ENCODE measurements at regions not wholly inside any gene's neighbourhood (a gene's known extent, or its start where the extent isn't known, plus 50 kb on each side); places are given as distances from the start of the nearest gene placed in this dataset.

DNA sequence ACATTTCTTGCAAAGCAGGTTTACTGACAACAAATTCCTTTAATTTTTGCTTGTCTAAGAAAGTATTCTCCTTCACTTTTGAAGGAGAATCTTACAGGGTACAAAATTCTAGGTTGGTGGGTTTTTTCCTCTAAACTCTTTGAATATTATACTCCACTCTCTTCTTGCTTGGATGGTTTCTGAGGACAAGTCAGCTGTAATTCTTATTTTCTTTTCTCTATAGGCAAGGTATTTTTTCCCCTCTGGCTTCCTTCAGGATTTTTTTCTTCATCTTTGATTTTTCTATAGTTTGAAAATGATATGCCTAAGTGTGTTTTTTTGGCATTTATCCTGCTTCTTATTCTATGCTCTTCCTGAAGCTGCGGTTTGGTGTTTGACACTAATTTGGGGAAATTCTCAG, 112.5 kb upstream of the HIVEP1 start:
- no peaks in the 10 kb centered on the region for H4K20me1 ChIP-seq (ENCODE audit: control insufficient read depth, extremely low read depth, insufficient read depth, low read length)
- no peaks in the 10 kb centered on the region for H3K79me2 ChIP-seq (ENCODE audit: control insufficient read depth, insufficient read depth, low read length)
- no peak overlapping the region for H2AFZ ChIP-seq (ENCODE audit: low read length)
- no peaks in the 10 kb centered on the region for H3K4me1 ChIP-seq (ENCODE audit: control insufficient read depth, extremely low read depth, insufficient read depth, low read length)
- no peaks in the 10 kb centered on the region for H3K27me3 ChIP-seq (ENCODE audit: control insufficient read depth, insufficient read depth, low read length)
- no peaks in the 10 kb centered on the region for H3K9me3 ChIP-seq (ENCODE audit: control insufficient read depth, insufficient read depth, low read depth, low read length)
- no peak overlapping the region for H3K27ac ChIP-seq (ENCODE audit: insufficient read depth, low read length)
- no peak overlapping the region for H3K4me2 ChIP-seq (ENCODE audit: extremely low read depth, insufficient read depth, low read length)
- no peak overlapping the region for H3K9ac ChIP-seq (ENCODE audit: insufficient read depth, low read length)
- no peak overlapping the region for H3K4me3 ChIP-seq (replicated peaks in 1 of 4; ENCODE audit: control extremely low read depth in 1 of 4, insufficient read depth in 1 of 4, low read depth in 3 of 4, low read length in 4 of 4)
- no peak for DNase-seq (ENCODE audit: low read depth in 2 of 2)
- no peaks in the 10 kb centered on the region for H3K36me3 ChIP-seq (ENCODE audit: control insufficient read depth, insufficient read depth, low read length)
- no peak for TF ChIP-seq EZH2 (IDR thresholded peaks at IDR 0.05; ENCODE audit: low read length, missing control alignments)
- TF ChIP-seq, protein P1, sequence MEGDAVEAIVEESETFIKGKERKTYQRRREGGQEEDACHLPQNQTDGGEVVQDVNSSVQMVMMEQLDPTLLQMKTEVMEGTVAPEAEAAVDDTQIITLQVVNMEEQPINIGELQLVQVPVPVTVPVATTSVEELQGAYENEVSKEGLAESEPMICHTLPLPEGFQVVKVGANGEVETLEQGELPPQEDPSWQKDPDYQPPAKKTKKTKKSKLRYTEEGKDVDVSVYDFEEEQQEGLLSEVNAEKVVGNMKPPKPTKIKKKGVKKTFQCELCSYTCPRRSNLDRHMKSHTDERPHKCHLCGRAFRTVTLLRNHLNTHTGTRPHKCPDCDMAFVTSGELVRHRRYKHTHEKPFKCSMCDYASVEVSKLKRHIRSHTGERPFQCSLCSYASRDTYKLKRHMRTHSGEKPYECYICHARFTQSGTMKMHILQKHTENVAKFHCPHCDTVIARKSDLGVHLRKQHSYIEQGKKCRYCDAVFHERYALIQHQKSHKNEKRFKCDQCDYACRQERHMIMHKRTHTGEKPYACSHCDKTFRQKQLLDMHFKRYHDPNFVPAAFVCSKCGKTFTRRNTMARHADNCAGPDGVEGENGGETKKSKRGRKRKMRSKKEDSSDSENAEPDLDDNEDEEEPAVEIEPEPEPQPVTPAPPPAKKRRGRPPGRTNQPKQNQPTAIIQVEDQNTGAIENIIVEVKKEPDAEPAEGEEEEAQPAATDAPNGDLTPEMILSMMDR (conservative IDR thresholded peaks at IDR 0.05 in 1 of 2, IDR thresholded peaks at IDR 0.05 in 1 of 2; ENCODE audit: low read depth in 1 of 2, low read length in 2 of 2): no peak

DNA sequence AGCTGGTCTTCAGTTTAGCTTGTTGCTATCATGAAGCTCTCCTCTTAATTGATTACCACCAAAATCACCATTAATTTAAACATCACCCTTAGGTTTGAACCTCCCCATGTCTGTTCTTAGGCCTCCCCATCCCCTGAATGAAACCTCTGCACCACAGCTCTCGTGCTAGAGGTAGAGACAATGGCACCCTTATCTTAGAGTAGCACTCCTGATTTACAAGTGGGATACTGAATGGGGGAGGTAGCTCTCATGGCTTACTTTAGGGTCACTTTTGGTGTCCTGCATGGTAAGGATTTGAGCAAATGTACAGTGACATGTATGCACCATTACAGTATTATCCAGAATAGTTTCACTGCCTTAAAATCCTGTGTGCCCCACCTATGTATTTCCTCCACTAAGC, 115.6 kb upstream of the ADTRP start:
- Histone ChIP-seq H3K9ac (ENCODE audit: insufficient read depth, low read length) (no peak overlapping the region), H3K4me3 (replicated peaks in 1 of 4; ENCODE audit: control extremely low read depth in 1 of 4, insufficient read depth in 1 of 4, low read depth in 3 of 4, low read length in 4 of 4) (no peak overlapping the region), H3K9me3 (ENCODE audit: control insufficient read depth, insufficient read depth, low read depth, low read length) (no peaks in the 10 kb centered on the region), H2AFZ (ENCODE audit: low read length) (no peak overlapping the region), H3K4me2 (ENCODE audit: extremely low read depth, insufficient read depth, low read length) (no peak overlapping the region), H3K79me2 (ENCODE audit: control insufficient read depth, insufficient read depth, low read length) (no peaks in the 10 kb centered on the region), H3K27ac (ENCODE audit: insufficient read depth, low read length) (no peak overlapping the region), H3K36me3 (ENCODE audit: control insufficient read depth, insufficient read depth, low read length) (no peaks in the 10 kb centered on the region), H3K27me3 (ENCODE audit: control insufficient read depth, insufficient read depth, low read length) (no peaks in the 10 kb centered on the region), H3K4me1 (ENCODE audit: control insufficient read depth, extremely low read depth, insufficient read depth, low read length) (no peaks in the 10 kb centered on the region), H4K20me1 (ENCODE audit: control insufficient read depth, extremely low read depth, insufficient read depth, low read length) (no peaks in the 10 kb centered on the region)
- DNase-seq (ENCODE audit: low read depth in 2 of 2): no peak
- no peak for TF ChIP-seq EZH2 (IDR thresholded peaks at IDR 0.05; ENCODE audit: low read length, missing control alignments)
- TF ChIP-seq, protein P1 (conservative IDR thresholded peaks at IDR 0.05 in 1 of 2, IDR thresholded peaks at IDR 0.05 in 1 of 2; ENCODE audit: low read depth in 1 of 2, low read length in 2 of 2): no peak

DNA sequence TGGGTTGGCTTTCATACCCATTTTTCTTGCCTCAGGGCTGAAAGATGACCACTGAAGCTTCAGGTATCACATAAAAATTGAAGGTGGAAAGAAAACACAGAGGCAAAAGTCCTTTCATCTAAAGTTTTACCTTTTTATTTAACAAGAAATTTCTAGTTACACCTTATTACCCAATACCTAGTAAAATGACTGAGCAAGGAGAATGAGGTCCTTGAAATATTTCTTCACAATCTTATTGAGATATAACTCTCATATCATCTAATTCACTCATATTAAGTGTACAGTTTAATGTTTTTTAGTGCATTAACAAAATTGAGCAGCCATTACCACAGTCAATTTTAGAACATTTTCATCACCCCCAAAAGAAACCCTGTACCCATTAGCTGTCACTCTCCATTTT, 112.9 kb upstream of the ADTRP start:
- Histone ChIP-seq H3K4me2 (ENCODE audit: extremely low read depth, insufficient read depth, low read length) (no peak overlapping the region), H2AFZ (ENCODE audit: low read length) (no peak overlapping the region), H3K9ac (ENCODE audit: insufficient read depth, low read length) (no peak overlapping the region), H3K79me2 (ENCODE audit: control insufficient read depth, insufficient read depth, low read length) (no peaks in the 10 kb centered on the region), H4K20me1 (ENCODE audit: control insufficient read depth, extremely low read depth, insufficient read depth, low read length) (no peaks in the 10 kb centered on the region), H3K9me3 (ENCODE audit: control insufficient read depth, insufficient read depth, low read depth, low read length) (no peaks in the 10 kb centered on the region), H3K36me3 (ENCODE audit: control insufficient read depth, insufficient read depth, low read length) (no peaks in the 10 kb centered on the region), H3K4me1 (ENCODE audit: control insufficient read depth, extremely low read depth, insufficient read depth, low read length) (no peaks in the 10 kb centered on the region), H3K27me3 (ENCODE audit: control insufficient read depth, insufficient read depth, low read length) (no peaks in the 10 kb centered on the region), H3K4me3 (replicated peaks in 1 of 4; ENCODE audit: control extremely low read depth in 1 of 4, insufficient read depth in 1 of 4, low read depth in 3 of 4, low read length in 4 of 4) (no peak overlapping the region), H3K27ac (ENCODE audit: insufficient read depth, low read length) (no peak overlapping the region)
- TF ChIP-seq, protein P1 (conservative IDR thresholded peaks at IDR 0.05 in 1 of 2, IDR thresholded peaks at IDR 0.05 in 1 of 2; ENCODE audit: low read depth in 1 of 2, low read length in 2 of 2): no peak
- TF ChIP-seq EZH2 (IDR thresholded peaks at IDR 0.05; ENCODE audit: low read length, missing control alignments): no peak
- DNase-seq (ENCODE audit: low read depth in 2 of 2): no peak

Measured in fibroblast of lung (primary cell).